ENCODE measurements at regions not wholly inside any gene's neighbourhood (a gene's known extent, or its start where the extent isn't known, plus 50 kb on each side); places are given as distances from the start of the nearest gene placed in this dataset.

- DNase-seq, result no peak
Measured at GRCh38 chr4:80145739-80146138, 51.6 kb upstream of the PRDM8 start.

DNA sequence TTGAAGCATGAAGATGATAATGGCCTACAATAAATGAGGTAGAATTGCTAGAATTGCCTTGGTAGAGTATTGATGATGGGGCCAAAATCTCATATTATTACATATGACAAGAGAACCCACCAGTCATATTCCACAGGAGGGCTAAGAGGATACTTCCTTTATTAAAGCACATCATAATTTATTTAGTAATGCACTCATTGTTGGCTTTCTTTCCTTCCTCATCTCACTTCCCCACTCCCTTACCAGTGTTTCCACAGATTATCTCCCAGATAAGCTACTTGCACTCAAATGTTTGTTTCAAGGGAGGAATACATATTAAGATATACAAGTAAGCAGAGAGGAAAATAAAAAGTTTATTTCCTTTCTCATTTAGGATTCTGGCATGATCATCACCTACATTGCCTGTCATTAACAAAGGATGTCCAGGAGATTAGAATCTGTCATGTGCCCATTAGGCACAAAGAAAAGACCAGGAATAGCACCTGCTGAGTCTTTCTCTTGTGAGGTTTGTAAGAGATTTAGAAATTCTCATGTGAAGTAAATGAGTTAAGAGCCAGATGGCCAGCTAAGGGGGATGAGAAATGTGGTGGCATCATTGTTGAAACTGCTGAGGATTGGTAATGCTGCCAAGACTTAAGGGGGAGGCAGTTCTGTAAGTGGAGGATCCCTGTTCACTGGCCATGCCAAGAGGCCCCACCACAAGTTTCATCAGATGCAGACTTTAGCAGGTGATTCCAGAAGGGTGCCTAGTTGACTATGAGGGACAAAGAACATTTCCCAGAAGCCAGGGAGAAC, 52.4 kb upstream of the PRDM8 start:
- DNase-seq, result peak; percentile 70

GRCh38 chr4:80143307-80143679, 54.0 kb upstream of the PRDM8 start:
- no peak for DNase-seq

DNA sequence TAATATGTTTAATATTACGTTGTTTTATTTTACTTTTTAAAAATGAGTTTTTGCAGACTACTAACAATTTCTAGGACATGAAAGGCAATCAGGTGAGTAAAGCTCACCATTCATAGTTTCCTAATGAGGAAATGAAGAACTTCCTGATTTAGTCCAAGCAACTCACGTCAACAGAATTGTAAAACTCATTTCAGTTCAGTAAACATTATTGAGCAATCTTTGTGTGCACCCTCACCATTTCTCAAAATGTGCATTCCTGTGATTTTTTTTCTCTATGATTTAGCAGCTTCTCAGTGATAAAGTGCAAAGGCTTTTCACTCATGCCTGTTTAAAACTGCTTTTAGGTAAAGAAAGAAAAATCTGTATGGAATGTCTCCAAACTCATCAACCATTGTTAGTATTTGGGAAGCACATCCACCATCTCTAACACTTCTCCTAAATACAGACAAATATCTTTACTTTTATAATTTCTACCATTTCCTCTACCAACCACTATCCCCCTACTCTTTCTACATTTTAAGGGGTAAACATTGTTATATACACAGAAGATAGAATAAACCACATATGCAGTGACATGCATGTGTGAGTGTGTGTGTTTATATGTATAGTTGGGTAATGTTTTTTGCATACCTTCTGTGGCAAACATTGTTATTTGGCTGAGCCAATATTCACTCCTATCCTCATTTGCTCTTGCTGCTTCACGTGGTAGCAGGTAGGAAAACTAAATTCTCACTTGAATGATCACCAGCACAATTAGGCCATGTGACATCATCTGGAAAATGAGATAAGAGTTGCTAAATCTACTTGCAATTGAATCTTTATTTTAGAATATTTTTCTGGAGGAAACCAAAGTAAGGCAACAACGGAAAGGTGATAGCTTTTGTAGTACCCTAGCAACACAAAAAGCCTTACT, 54.7 kb upstream of the PRDM8 start:
- no peak for DNase-seq

- DNase-seq, result no peak
Measured at GRCh38 chr4:80141543-80141942, 55.8 kb upstream of the PRDM8 start.

- no peak for DNase-seq
Measured at GRCh38 chr4:80140194-80140593, 57.1 kb upstream of the PRDM8 start.

DNA sequence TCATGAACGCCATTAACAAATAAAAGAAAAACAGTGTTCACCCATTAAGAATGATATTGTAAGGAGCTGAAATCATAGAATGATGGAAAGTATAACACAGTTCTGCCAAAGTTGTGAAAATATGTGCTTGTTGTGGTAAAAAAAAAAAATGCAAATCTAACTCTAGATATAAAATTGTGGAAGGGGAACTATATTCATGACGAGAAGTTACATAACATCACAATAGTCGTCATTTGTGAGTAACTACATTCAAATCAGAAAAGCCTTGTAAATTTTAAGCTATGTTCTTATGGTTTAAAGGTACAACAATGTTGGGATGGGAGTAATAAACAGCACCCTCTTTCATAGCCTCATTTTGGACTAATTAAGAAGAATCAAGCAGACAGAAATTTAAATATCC, 57.6 kb upstream of the PRDM8 start:
- DNase-seq, result no peak

DNA sequence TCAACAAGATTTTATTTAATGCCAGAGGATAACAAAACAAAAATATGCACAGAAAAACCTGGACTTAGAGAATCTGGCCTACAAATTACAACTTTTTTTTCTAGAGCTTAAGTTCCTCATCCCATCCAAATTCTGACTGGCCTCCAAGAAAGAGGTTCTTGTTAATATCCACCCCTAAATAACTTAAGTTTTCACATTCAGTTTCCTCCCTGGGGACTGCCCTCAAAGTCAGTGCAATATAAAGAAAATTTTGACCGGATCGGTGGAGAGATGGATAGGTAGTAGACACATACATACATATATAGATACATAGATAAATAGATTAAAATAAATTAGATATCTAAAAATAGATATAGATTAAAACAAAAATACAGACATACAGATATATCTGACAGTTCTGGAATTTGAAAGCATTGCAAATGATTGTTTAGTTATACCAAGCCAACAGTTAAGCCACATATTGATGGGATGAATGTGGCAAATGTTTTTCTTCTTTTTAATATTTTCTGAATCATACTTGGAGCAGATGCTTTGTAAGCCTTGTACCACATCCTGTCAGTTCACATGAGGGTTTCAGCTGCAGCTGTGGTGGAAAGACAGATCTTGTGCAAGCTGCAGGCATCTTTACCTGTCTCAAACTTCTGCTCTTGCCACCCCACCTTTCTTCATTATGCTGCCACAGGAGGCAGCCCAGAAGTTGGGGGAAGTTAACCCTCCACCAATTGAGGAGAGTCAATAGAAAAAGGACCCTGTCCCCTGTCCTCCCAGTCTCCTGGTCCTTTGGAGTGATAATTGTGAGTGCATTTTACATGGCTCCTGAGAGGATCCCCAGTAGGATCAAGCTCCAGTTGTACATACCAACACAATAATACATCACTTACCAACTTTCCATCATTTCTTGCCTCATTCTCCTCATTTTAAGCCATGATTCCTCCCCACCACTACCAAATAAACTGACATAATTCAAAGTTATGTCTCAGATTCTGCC, 58.5 kb upstream of the PRDM8 start:
- no peak for DNase-seq

DNA sequence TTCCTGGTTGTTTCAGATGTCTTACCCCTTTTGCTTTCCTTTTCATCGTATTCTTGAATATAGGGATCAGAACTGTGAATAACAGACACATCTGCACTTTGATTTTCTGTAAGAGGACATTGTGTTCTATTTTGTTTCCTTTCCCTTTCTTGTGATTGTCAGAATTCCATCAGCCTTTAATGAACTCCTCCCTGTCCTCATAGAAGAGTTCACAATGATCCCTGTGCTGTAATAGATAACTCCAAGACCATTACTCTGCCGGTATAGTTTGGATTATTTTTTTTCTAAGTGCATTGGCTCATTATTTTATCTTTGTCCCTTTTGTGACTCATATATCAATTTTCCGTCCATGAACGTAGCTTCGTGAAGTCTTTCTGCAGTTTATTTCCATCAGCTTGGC, 59.7 kb upstream of the PRDM8 start:
- no peak for DNase-seq

GRCh38 chr4:80136270-80136669, 61.0 kb upstream of the PRDM8 start:
- DNase-seq, result no peak

GRCh38 chr4:80135702-80136058, 61.6 kb upstream of the PRDM8 start:
- no peak for DNase-seq

DNA sequence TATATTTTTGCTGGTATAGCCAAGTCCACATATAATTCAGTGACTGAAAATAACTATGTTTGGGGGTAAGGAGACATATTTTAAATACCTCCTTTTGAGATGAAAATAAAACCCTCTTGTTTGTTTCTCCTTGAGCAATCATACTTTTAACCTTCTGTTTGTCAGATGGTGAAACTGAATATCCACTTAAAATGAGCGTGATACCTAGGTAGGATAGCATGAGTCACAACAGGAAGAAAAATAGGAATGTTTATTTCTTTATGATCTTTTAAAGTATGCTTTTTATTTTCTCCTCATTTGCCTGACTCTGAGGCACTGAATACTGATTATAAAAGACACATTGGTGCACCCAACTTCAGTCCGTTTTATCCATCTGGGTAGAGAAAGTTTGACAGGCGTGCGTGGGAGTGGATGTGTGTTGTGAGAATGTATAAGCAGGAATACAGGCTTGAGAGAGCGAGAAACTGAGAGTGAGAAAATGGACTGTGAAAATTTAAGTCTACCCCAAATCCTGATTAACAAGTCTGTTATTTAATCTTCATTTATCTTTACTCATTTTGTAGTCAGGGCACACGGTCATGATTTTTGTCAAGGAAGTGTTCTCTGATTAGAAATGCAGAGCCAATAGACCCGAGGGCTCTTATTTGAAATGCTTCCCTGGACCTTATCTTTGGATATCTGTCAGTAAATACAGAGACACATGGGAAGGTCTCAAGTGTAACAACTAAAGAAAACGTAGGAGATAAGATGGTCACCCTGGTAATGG, 62.1 kb upstream of the ANTXR2 start:
- DNase-seq, result no peak

DNA sequence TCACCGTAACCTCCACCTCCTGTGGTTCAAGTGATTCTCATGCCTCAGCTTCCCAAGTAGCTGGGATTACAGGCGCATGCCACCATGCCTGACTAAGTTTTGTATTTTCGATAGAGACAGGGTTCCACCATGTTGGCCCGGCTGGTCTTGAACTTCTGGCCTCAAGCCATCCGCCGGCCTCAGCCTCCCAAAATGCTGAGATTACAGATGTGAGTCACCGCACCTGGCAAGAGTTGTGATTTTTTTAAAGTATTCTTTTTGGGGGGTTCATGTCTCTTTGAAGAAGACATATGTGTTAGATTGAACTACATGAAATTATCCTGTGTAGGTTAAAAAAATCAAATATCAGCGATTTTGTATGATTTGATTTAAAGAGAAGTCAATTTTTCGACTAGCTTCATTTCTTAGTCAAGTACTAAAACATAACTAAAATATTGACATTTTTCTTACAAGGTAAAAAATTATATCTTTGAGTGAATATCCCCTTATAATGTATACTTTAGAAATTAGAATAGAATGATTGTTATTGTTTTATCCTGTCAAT, 60.3 kb upstream of the ANTXR2 start:
- DNase-seq, result no peak

DNA sequence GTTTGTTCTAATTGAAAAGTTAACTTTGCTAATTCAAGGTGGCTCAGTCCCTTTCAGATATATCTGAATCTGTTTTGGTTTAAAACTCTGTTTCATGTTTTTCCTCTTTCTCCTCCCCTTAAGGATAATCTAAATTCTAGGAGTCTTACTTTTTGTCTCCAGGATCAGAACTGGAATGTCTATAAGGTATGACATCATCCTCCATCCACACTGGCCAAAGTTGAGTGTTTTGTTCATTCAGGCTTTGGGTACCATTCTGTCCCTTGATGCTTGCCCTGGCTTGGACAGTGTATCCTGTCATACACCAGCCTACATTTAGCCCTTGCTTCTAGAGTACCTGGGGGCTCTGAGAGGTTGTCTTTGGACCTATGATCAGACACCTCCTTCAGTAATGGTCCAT, 56.8 kb upstream of the ANTXR2 start:
- DNase-seq, result no peak

- no peak for DNase-seq
Measured at GRCh38 chr4:80128941-80129340, 55.9 kb upstream of the ANTXR2 start.

- DNase-seq, result no peak
Measured at GRCh38 chr4:80127870-80128419, 54.9 kb upstream of the ANTXR2 start.

DNA sequence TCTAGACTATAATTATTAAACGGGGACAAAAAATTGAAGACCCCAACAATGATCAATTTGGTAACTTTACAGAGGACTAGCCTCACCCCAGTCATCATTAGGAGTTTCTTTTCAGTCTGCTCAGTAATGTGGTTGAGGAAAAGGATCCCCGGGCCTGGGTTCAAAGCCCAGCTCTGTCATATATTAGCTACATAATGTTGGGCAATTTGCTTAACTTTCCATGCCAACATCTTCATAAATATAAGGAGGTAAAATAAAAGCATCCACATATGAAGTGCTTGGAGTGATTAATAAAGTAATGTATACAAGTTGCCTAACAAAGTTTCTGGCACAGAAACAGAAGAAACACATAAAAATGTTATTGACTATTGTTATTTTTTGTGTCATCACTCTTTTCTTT, 53.4 kb upstream of the ANTXR2 start:
- DNase-seq, result no peak

- no peak for DNase-seq
Measured at GRCh38 chr4:80125252-80126177, 52.5 kb upstream of the ANTXR2 start.

GRCh38 chr4:80124246-80125211, 51.5 kb upstream of the ANTXR2 start:
- DNase-seq, result no peak

All from NCI-H446 treated with DMSO at 0.1 percent for 48 hours (cell line).